IPS-15b (cell line): ENCODE measurements at regions not wholly inside any gene's neighbourhood (a gene's known extent, or its start where the extent isn't known, plus 50 kb on each side); places are given as distances from the start of the nearest gene placed in this dataset.

Source experiments
- H3K27me3 ChIP-seq: one replicate; pipeline ENCODE4 v1.6.1; 2013; ENCODE audit warnings: low read length; ENCODE audit not compliant: control insufficient read depth, insufficient read depth
- H3K36me3 ChIP-seq: one replicate; pipeline ENCODE4 v1.6.1; 2013; ENCODE audit warnings: low read length; ENCODE audit not compliant: control insufficient read depth, insufficient read depth
- H3K4me1 ChIP-seq: one replicate; pipeline ENCODE4 v1.6.1; 2013; ENCODE audit warnings: mild to moderate bottlenecking, low read length; ENCODE audit not compliant: control insufficient read depth, insufficient read depth
- H3K4me3 ChIP-seq: one replicate; pipeline ENCODE4 v1.5.1; 2013; ENCODE audit warnings: low read depth, low read length
- H3K9ac ChIP-seq: one replicate; pipeline ENCODE4 v1.6.1; 2013; ENCODE audit warnings: low read depth, mild to moderate bottlenecking, low read length
- H3K9me3 ChIP-seq: one replicate; pipeline ENCODE4 v1.6.1; 2013; ENCODE audit warnings: mild to moderate bottlenecking, low read length; ENCODE audit not compliant: control insufficient read depth, insufficient read depth

GRCh38 chr16:65657071-65657494, 535.2 kb upstream of the CDH11 start:
- H3K9me3 ChIP-seq = no peaks in the 10 kb centered on the region
- no peak overlapping the region for H3K9ac ChIP-seq

GRCh38 chr16:65655802-65656201, 533.9 kb upstream of the CDH11 start:
- no peaks in the 10 kb centered on the region for H3K36me3 ChIP-seq
- H3K4me1 ChIP-seq = peaks cover 3% of the 10 kb centered on the region
- no peaks in the 10 kb centered on the region for H3K27me3 ChIP-seq
- H3K9me3 ChIP-seq = no peaks in the 10 kb centered on the region
- no peak overlapping the region for H3K4me3 ChIP-seq
- no peak overlapping the region for H3K9ac ChIP-seq

More at GRCh38 chr16:65657071-65657494, 535.2 kb upstream of the CDH11 start:
- H3K27me3 ChIP-seq = no peaks in the 10 kb centered on the region
- H3K4me1 ChIP-seq = peaks cover 3% of the 10 kb centered on the region
- H3K4me3 ChIP-seq = no peak overlapping the region
- H3K36me3 ChIP-seq = no peaks in the 10 kb centered on the region

GRCh38 chr16:65648101-65648500, 526.2 kb upstream of the CDH11 start:
- H3K4me3 ChIP-seq = no peak overlapping the region
- no peaks in the 10 kb centered on the region for H3K36me3 ChIP-seq
- no peaks in the 10 kb centered on the region for H3K4me1 ChIP-seq
- no peak overlapping the region for H3K9ac ChIP-seq
- no peaks in the 10 kb centered on the region for H3K9me3 ChIP-seq
- no peaks in the 10 kb centered on the region for H3K27me3 ChIP-seq

- no peaks in the 10 kb centered on the region for H3K36me3 ChIP-seq
- no peak overlapping the region for H3K4me3 ChIP-seq
- H3K27me3 ChIP-seq = no peaks in the 10 kb centered on the region
- no peak overlapping the region for H3K9ac ChIP-seq
- H3K9me3 ChIP-seq = no peaks in the 10 kb centered on the region
- H3K4me1 ChIP-seq = no peaks in the 10 kb centered on the region
These were observed 523.0 kb upstream of the CDH11 start for GRCh38 chr16:65644821-65645220.

- no peaks in the 10 kb centered on the region for H3K4me1 ChIP-seq
- H3K9me3 ChIP-seq = no peaks in the 10 kb centered on the region
- no peaks in the 10 kb centered on the region for H3K36me3 ChIP-seq
- H3K27me3 ChIP-seq = no peaks in the 10 kb centered on the region
- H3K9ac ChIP-seq = no peak overlapping the region
- no peak overlapping the region for H3K4me3 ChIP-seq
These were observed 520.0 kb upstream of the CDH11 start for GRCh38 chr16:65641762-65642289.

- Histone ChIP-seq H3K9ac (no peak overlapping the region), H3K27me3 (no peaks in the 10 kb centered on the region)
These were observed 519.3 kb upstream of the CDH11 start for GRCh38 chr16:65641049-65641761.

GRCh38 chr16:65634833-65635232, 513.0 kb upstream of the CDH11 start:
- H3K9me3 ChIP-seq = no peaks in the 10 kb centered on the region
- H3K27me3 ChIP-seq = no peaks in the 10 kb centered on the region
- H3K4me1 ChIP-seq = no peaks in the 10 kb centered on the region
- H3K4me3 ChIP-seq = no peak overlapping the region
- H3K36me3 ChIP-seq = no peaks in the 10 kb centered on the region
- no peak overlapping the region for H3K9ac ChIP-seq

More at GRCh38 chr16:65641049-65641761, 519.3 kb upstream of the CDH11 start:
- Histone ChIP-seq H3K4me3 (no peak overlapping the region), H3K4me1 (no peaks in the 10 kb centered on the region), H3K9me3 (no peaks in the 10 kb centered on the region), H3K36me3 (no peaks in the 10 kb centered on the region)

- no peak overlapping the region for H3K4me3 ChIP-seq
- H3K4me1 ChIP-seq = no peaks in the 10 kb centered on the region
- no peaks in the 10 kb centered on the region for H3K27me3 ChIP-seq
- H3K9me3 ChIP-seq = no peaks in the 10 kb centered on the region
- H3K9ac ChIP-seq = no peak overlapping the region
- H3K36me3 ChIP-seq = no peaks in the 10 kb centered on the region
These were observed 512.4 kb upstream of the CDH11 start for GRCh38 chr16:65634291-65634690.

- no peak overlapping the region for H3K9ac ChIP-seq
- H3K9me3 ChIP-seq = no peaks in the 10 kb centered on the region
- no peak overlapping the region for H3K4me3 ChIP-seq
These were observed 502.8 kb upstream of the CDH11 start for GRCh38 chr16:65624666-65625065.

GRCh38 chr16:65624229-65624628, 502.4 kb upstream of the CDH11 start:
- Histone ChIP-seq H3K9ac (no peak overlapping the region), H3K9me3 (no peaks in the 10 kb centered on the region), H3K36me3 (no peaks in the 10 kb centered on the region), H3K27me3 (no peaks in the 10 kb centered on the region), H3K4me3 (no peak overlapping the region), H3K4me1 (no peaks in the 10 kb centered on the region)

More at GRCh38 chr16:65624666-65625065, 502.8 kb upstream of the CDH11 start:
- H3K36me3 ChIP-seq = no peaks in the 10 kb centered on the region
- H3K27me3 ChIP-seq = no peaks in the 10 kb centered on the region
- no peaks in the 10 kb centered on the region for H3K4me1 ChIP-seq

- H3K4me1 ChIP-seq = no peaks in the 10 kb centered on the region
These were observed 501.0 kb upstream of the CDH11 start for GRCh38 chr16:65622871-65623270.

GRCh38 chr16:65622151-65622550, 500.3 kb upstream of the CDH11 start:
- H3K9ac ChIP-seq = no peak overlapping the region
- no peaks in the 10 kb centered on the region for H3K4me1 ChIP-seq
- H3K27me3 ChIP-seq = no peaks in the 10 kb centered on the region
- no peaks in the 10 kb centered on the region for H3K36me3 ChIP-seq
- H3K4me3 ChIP-seq = no peak overlapping the region
- no peaks in the 10 kb centered on the region for H3K9me3 ChIP-seq

More at GRCh38 chr16:65622871-65623270, 501.0 kb upstream of the CDH11 start:
- H3K27me3 ChIP-seq = no peaks in the 10 kb centered on the region
- no peak overlapping the region for H3K4me3 ChIP-seq
- no peak overlapping the region for H3K9ac ChIP-seq
- H3K9me3 ChIP-seq = no peaks in the 10 kb centered on the region
- H3K36me3 ChIP-seq = no peaks in the 10 kb centered on the region
